ENCODE measurements at regions not wholly inside any gene's neighbourhood (a gene's known extent, or its start where the extent isn't known, plus 50 kb on each side); places are given as distances from the start of the nearest gene placed in this dataset.

GRCh38 chr18:40769786-40770185 is 1185.2 kb upstream of the PIK3C3 start:
- TF ChIP-seq CTCF (IDR thresholded peaks at IDR 0.05; ENCODE audit: extremely low read depth in 1 of 2, insufficient read depth in 1 of 2, low read depth in 1 of 2, low read length in 2 of 2), result no peak
- no peak for TF ChIP-seq POLR2A (IDR thresholded peaks at IDR 0.05; ENCODE audit: low read depth, low read length)
- no peak for TF ChIP-seq FOS (IDR thresholded peaks at IDR 0.05; ENCODE audit: borderline replicate concordance, insufficient read depth, low read length)
- TF ChIP-seq EZH2 (IDR thresholded peaks at IDR 0.05; ENCODE audit: borderline replicate concordance, low read depth, low read length, severe bottlenecking), result no peak

All from endothelial cell of umbilical vein (primary cell).